ENCODE measurements at regions not wholly inside any gene's neighbourhood (a gene's known extent, or its start where the extent isn't known, plus 50 kb on each side); places are given as distances from the start of the nearest gene placed in this dataset.

DNA sequence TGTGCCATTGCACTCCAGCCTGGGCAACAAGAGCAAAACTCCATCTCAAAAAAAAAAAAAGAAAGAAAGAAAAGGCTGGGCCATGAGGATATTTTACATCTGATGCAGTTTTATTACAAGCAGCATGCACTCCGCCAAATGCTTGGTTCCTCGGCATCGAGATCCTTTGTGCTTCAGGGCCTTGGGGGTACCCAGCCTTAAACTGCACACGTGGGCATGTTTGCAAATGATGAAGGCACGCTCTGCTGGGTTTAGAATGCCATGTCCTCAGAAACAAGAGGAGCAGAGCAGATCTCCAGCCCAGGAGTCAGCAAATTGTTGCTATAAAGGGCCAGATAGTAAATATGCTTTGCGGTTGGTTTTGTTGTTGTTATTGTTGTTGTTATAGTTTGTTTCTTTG lies 153.2 kb downstream of the KATNIP start (continued):
- TF ChIP-seq FOXA3 (CRISPR knock-in tag; conservative IDR thresholded peaks at IDR 0.05 in 1 of 2, IDR thresholded peaks at IDR 0.05 in 1 of 2) (no peak), MCM3 (IDR thresholded peaks at IDR 0.05) (no peak), ZNF76 (CRISPR knock-in tag; IDR thresholded peaks at IDR 0.05; ENCODE audit: borderline replicate concordance) (no peak), ILF3 (IDR thresholded peaks at IDR 0.05; ENCODE audit: borderline replicate concordance) (no peak), ZBTB17 (CRISPR knock-in tag; IDR thresholded peaks at IDR 0.05) (no peak), XRCC4 (IDR thresholded peaks at IDR 0.05; ENCODE audit: extremely low read depth, insufficient read depth, insufficient read length) (no peak), BRCA1 (IDR thresholded peaks at IDR 0.05) (no peak), BRCA1 (CRISPR knock-in tag; IDR thresholded peaks at IDR 0.05) (no peak), MBD2 (IDR thresholded peaks at IDR 0.05; ENCODE audit: borderline replicate concordance, low read depth) (no peak), ZNF408 (CRISPR knock-in tag; IDR thresholded peaks at IDR 0.05; ENCODE audit: low read depth) (no peak)

DNA sequence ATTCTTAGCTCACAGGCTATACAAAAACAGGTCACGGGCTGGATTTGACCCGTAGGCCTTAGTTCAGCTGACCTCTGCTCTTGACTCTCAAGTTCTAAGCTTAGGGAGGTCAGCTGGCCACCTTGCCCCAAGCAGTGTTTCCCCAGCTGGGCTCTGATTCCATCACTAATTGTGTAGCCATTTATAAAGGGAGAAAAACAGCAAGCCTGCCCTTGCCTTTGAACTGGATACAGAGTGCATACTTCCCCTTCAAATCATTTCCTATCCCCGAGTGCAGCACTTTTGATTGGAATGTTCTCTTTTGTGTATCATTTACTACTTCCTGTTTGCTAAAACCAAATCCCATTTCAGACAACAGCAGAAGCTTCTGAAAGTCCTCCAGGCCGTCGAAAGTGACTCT lies 153.6 kb downstream of the KATNIP start:
- ChIA-PET CTCF (ENCODE audit: low intra/inter-chr PET ratio) (interaction anchor here (0.7 kb wide), 1 partner anchor 31 kb away, joined by 3 read pairs; no protein-coding TSS in a partner anchor), POLR2A (no interaction called here)
- no peaks in the 10 kb centered on the region for H3K79me2 ChIP-seq (ENCODE audit: control insufficient read depth, insufficient read depth, low read length)
- no peaks in the 10 kb centered on the region for H3K27me3 ChIP-seq (ENCODE audit: control insufficient read depth in 2 of 2, insufficient read depth in 2 of 2, low read length in 2 of 2)
- H3K4me3 ChIP-seq, result no peak overlapping the region
- H3K4me1 ChIP-seq (replicated peaks in 1 of 2; ENCODE audit: control insufficient read depth in 2 of 2, insufficient read depth in 2 of 2, low read length in 2 of 2), result no peaks in the 10 kb centered on the region; a peak in 1 of 5 replicates
- in situ Hi-C loops (cut with MboI) (no loop called here), intact Hi-C loops (cut with micrococcal nuclease) (no loop called here)
- DNase-seq (ENCODE audit: extremely low read depth in 1 of 4, low spot score in 3 of 4) (no peak), ATAC-seq (no peak), FAIRE-seq (no peak)
- TF ChIP-seq SLC30A9 (CRISPR knock-in tag; IDR thresholded peaks at IDR 0.05), result no peak
- no peak for TF ChIP-seq ZNF583 (CRISPR knock-in tag; IDR thresholded peaks at IDR 0.05)
- TF ChIP-seq, protein P1, sequence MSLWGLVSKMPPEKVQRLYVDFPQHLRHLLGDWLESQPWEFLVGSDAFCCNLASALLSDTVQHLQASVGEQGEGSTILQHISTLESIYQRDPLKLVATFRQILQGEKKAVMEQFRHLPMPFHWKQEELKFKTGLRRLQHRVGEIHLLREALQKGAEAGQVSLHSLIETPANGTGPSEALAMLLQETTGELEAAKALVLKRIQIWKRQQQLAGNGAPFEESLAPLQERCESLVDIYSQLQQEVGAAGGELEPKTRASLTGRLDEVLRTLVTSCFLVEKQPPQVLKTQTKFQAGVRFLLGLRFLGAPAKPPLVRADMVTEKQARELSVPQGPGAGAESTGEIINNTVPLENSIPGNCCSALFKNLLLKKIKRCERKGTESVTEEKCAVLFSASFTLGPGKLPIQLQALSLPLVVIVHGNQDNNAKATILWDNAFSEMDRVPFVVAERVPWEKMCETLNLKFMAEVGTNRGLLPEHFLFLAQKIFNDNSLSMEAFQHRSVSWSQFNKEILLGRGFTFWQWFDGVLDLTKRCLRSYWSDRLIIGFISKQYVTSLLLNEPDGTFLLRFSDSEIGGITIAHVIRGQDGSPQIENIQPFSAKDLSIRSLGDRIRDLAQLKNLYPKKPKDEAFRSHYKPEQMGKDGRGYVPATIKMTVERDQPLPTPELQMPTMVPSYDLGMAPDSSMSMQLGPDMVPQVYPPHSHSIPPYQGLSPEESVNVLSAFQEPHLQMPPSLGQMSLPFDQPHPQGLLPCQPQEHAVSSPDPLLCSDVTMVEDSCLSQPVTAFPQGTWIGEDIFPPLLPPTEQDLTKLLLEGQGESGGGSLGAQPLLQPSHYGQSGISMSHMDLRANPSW (CRISPR knock-in tag; IDR thresholded peaks at IDR 0.05), result no peak
- no peak for TF ChIP-seq GTF2E2 (tag; IDR thresholded peaks at IDR 0.05)
- no peak for TF ChIP-seq PCBP2 (IDR thresholded peaks at IDR 0.05; ENCODE audit: low read depth, low read length, poor library complexity, severe bottlenecking)
- no peak for TF ChIP-seq KAT2B (IDR thresholded peaks at IDR 0.05; ENCODE audit: low read depth, low read length)
- no peak for TF ChIP-seq HDGF (IDR thresholded peaks at IDR 0.05)
- TF ChIP-seq, protein P2, sequence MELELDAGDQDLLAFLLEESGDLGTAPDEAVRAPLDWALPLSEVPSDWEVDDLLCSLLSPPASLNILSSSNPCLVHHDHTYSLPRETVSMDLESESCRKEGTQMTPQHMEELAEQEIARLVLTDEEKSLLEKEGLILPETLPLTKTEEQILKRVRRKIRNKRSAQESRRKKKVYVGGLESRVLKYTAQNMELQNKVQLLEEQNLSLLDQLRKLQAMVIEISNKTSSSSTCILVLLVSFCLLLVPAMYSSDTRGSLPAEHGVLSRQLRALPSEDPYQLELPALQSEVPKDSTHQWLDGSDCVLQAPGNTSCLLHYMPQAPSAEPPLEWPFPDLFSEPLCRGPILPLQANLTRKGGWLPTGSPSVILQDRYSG (tag; conservative IDR thresholded peaks at IDR 0.05; ENCODE audit: low read depth), result no peak
- no peak for TF ChIP-seq ZNF347 (CRISPR knock-in tag; IDR thresholded peaks at IDR 0.05; ENCODE audit: low read depth)
- TF ChIP-seq NEUROD1 (IDR thresholded peaks at IDR 0.05; ENCODE audit: borderline replicate concordance, low read depth, low read length, partially characterized antibody), result no peak
- TF ChIP-seq NCOR1 (IDR thresholded peaks at IDR 0.05), result no peak
- TF ChIP-seq XRCC4 (IDR thresholded peaks at IDR 0.05; ENCODE audit: extremely low read depth, insufficient read depth, insufficient read length), result no peak
- no peak for TF ChIP-seq NFRKB (IDR thresholded peaks at IDR 0.05; ENCODE audit: low read depth)
- no peak for TF ChIP-seq MCM3 (IDR thresholded peaks at IDR 0.05)
- no peaks in the 10 kb centered on the region for H4K20me1 ChIP-seq (replicated peaks; ENCODE audit: control insufficient read depth, insufficient read depth, low read length)
- no peak overlapping the region for H3K9ac ChIP-seq (ENCODE audit: insufficient read depth in 1 of 2, low read depth in 2 of 2, low read length in 2 of 2)
- H3K4me2 ChIP-seq (ENCODE audit: insufficient read depth, low read length), result no peak overlapping the region
- BruUV-seq (replicated peaks), result no TSS peak
- no peak overlapping the region for H2AFZ ChIP-seq (ENCODE audit: low read depth, low read length)
- WGBS (ENCODE audit: insufficient coverage, low coverage, missing lambda C conversion rate), result 53% methylated on average over 5 of the region's 5 CpGs
- H3K9me3 ChIP-seq (replicated peaks; ENCODE audit: control insufficient read depth, insufficient read depth, low read depth, low read length), result no peaks in the 10 kb centered on the region
- no peak overlapping the region for H3K27ac ChIP-seq (ENCODE audit: extremely low read depth, low read depth, low read length)
- no peaks in the 10 kb centered on the region for H3K36me3 ChIP-seq (ENCODE audit: control insufficient read depth, insufficient read depth, low read length)
- H3K9me1 ChIP-seq (ENCODE audit: control insufficient read depth, insufficient read depth, low read length), result no peaks in the 10 kb centered on the region
